GM23248 (cell line): ENCODE measurements at regions not wholly inside any gene's neighbourhood (a gene's known extent, or its start where the extent isn't known, plus 50 kb on each side); places are given as distances from the start of the nearest gene placed in this dataset.

Experiments used
- EZH2 ChIP-seq: fragments of 200-600 bp; sonication (generic); IDR thresholded peaks from 2 replicates; pipeline ENCODE4 v1.6.1; 2018; ENCODE audit warnings: antibody characterized with exemption, mild to moderate bottlenecking; ENCODE audit not compliant: insufficient read depth, poor library complexity, severe bottlenecking
- EZH2phosphoT487 ChIP-seq: fragments of 200-600 bp; sonication (generic); IDR thresholded peaks from 2 replicates; pipeline ENCODE4 v1.6.1; 2018; ENCODE audit warnings: antibody characterized with exemption, moderate library complexity, mild to moderate bottlenecking, low read depth; ENCODE audit not compliant: insufficient read depth

GRCh38 chr1:192724670-192725069 is 84.2 kb upstream of the RGS2 start:
- no peak for TF ChIP-seq EZH2phosphoT487
- TF ChIP-seq EZH2, result no peak
